Activated naive CD8-positive, alpha-beta T cell treated with anti-CD3 and anti-CD28 coated beads, Interleukin-2, amount 50 U/mL, for 24 hours (primary cell): ENCODE measurements at regions not wholly inside any gene's neighbourhood (a gene's known extent, or its start where the extent isn't known, plus 50 kb on each side); places are given as distances from the start of the nearest gene placed in this dataset.
A peak's percentile ranks its signal among the peaks of the same experiment; 100 is the strongest.
"Not testable (repeated sequence)": the region's sequence is repeated elsewhere in the genome, so short reads cannot be mapped to it uniquely, and the experiment has no call there.

Experiments used
- ATAC-seq: fragments of 150-1000 bp; cut with Tn5 transposase; one replicate; pipeline ENCODE4 v1.10.0; 2021
- DNase-seq: peaks from one replicate; pipeline ENCODE4 v3.0.0; 2021
- H3K27ac Mint-ChIP-seq: one replicate; pipeline ENCODE4 v1.8.0; 2021; ENCODE audit warnings: mild to moderate bottlenecking, mixed read lengths
- H3K27me3 Mint-ChIP-seq: one replicate; pipeline ENCODE4 v1.8.0; 2021; ENCODE audit warnings: mixed read lengths
- H3K36me3 Mint-ChIP-seq: one replicate; pipeline ENCODE4 v1.8.0; 2021; ENCODE audit warnings: low read depth, mixed read lengths
- H3K4me1 Mint-ChIP-seq: one replicate; pipeline ENCODE4 v1.8.0; 2021; ENCODE audit warnings: mixed read lengths
- H3K4me3 Mint-ChIP-seq: one replicate; pipeline ENCODE4 v1.8.0; 2021; ENCODE audit warnings: mild to moderate bottlenecking, moderate library complexity, mixed read lengths
- H3K9me3 Mint-ChIP-seq: one replicate; pipeline ENCODE4 v1.8.0; 2021; ENCODE audit warnings: mixed read lengths

DNA sequence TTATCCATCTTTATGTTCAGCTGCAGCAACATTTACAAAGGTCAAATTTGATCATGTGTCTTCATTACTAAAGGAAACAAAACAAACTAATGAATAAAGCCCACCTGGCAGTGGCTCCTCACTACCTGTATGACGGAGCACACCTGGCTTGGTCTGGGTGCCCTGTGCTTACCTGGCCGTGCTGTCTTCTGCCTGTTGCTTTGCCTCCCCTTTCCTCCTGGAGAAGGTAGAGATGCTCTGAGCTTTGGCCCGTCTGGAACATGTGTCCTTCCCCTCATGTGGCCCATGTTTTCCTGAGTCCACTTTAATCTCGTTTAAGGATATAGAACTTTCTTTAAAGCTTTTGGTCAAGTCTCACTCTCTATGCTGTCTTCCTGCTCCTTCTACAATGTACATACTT is 1388.8 kb upstream of the DEFB115 start:
- not testable (repeated sequence) for ATAC-seq, DNase-seq, H3K4me1 Mint-ChIP-seq, H3K27me3 Mint-ChIP-seq, H3K4me3 Mint-ChIP-seq, H3K27ac Mint-ChIP-seq, H3K36me3 Mint-ChIP-seq
- H3K9me3 Mint-ChIP-seq = peaks cover 18% of the 10 kb centered on the region

DNA sequence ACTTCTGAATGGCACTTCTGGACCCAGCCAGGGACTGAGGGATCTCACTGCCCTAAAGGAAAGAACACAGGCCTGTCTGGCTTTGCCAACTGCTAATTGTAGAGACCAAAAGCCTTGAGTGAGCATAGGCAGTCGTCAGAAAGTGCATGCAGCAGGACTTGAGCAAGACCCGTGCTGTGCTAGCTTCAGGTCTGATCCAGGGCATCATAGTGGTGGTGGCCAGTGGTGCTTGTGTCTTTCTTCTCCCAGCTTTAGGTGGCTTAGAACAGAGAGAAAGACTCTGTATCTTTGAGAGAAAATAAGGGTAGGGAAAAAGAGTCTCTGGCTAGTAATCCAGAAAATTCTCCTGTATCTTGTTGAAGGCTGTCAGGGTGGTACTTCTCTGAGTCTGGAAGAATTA is 1385.6 kb upstream of the DEFB115 start:
- H3K27ac Mint-ChIP-seq, DNase-seq, ATAC-seq, H3K4me1 Mint-ChIP-seq, H3K4me3 Mint-ChIP-seq, H3K27me3 Mint-ChIP-seq, H3K36me3 Mint-ChIP-seq: not testable (repeated sequence)
- H3K9me3 Mint-ChIP-seq = peaks cover 24% of the 10 kb centered on the region

DNA sequence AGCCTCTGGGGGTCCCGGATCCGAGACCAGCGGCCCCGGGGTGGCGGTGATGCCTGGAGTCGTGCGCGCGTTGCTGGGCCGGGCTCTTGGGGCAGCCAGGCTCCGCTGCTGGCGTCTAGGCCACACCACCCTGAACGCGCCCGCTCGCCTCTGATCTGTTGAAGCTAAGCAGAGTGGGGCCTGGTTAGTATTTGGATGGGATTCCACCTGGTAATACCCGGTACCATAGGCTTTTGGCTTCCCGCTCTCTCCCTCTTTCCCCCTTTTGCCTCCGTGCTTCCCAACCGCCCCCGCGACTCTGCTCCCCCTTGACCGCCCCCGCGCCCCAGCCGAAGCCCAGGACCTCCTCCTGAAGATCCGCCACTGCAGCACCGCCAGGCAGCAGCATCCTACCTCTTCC is 1383.5 kb upstream of the DEFB115 start:
- H3K27me3 Mint-ChIP-seq = peaks cover 3% of the 10 kb centered on the region
- H3K27ac Mint-ChIP-seq = no peak overlapping the region
- DNase-seq (peak; percentile 45), ATAC-seq (no peak)
- H3K9me3 Mint-ChIP-seq = peaks cover 33% of the 10 kb centered on the region
- H3K36me3 Mint-ChIP-seq = peaks cover 7% of the 10 kb centered on the region
- H3K4me3 Mint-ChIP-seq = no peak overlapping the region
- H3K4me1 Mint-ChIP-seq = no peaks in the 10 kb centered on the region

DNA sequence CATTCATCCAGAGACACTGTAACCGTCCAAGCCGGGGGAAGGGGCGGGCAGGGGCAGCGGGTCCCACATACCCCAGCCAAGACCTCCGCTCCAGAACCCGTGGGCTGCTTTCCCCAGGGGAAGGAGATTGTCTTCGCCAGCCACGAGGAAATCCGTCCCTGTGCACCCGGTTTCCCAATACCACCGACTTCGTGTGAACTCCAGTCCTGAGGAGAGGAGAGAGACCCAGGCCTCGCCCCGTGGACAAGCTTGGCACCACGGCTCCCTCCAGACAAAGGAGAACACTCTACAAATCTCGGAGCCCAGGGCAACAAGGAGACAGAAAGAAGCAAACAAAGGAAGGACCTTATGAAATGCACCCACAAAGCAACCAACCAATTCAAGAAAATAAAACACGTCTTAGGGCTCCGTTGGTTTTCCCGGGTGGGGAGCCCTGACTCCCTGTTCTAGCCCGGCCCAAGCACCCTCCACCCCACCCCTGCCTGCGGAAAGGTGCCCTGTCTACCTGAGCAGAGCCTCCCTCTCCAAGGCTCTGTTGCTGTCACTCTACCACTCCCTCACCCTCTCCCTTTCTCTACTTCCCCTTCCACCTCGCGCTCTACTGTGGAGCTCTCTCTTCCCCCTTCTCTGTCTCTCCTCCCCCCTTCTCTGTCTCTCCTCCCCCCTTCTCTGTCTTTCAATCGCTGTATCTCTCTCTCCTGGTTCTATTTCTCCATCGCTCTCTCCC is 1382.8 kb upstream of the DEFB115 start:
- ATAC-seq (no peak), DNase-seq (no peak)
- Mint-ChIP-seq H3K4me1 (no peaks in the 10 kb centered on the region), H3K36me3 (peaks cover 8% of the 10 kb centered on the region), H3K4me3 (no peak overlapping the region), H3K27me3 (peaks cover 3% of the 10 kb centered on the region), H3K27ac (no peak overlapping the region), H3K9me3 (peaks cover 35% of the 10 kb centered on the region)

DNA sequence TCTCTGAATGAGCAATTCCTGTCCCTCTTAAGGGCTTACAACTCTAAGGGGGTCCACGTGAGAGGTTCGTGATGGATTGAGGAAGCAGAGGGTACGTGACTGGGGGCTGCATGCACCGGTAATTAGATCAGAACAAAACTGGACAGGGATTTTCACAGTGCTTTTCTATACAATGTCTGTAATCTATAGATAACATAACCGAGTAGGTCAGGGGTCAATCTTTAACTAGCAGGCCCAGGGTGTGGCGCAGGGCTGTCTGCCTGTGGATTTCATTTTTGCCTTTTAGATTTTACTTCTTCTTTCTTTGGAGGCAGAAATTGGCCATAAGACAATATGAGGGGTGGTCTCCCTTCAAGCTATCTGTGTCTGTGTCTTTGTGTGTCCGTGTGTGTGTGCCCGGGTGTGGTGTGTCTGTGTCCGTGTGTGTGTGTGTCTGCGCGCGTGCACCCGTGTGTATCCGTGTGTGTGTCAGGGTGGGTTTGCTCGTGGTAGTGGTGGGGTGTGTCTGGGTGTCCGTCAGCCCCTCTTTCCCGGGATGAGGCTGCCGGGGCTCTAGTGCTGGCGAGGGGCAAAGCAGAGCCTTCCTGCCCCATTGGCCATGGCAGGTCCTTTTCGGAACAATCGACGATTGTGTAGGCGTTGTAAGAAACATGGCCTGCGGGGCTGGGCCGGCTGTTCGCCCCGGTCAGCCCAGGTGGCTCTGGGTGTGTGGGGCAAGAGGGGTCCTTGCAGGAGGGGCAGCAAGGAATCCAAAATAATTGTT is 1382.0 kb upstream of the DEFB115 start:
- H3K36me3 Mint-ChIP-seq, DNase-seq, H3K4me1 Mint-ChIP-seq, H3K4me3 Mint-ChIP-seq, H3K27me3 Mint-ChIP-seq, H3K27ac Mint-ChIP-seq, ATAC-seq: not testable (repeated sequence)
- H3K9me3 Mint-ChIP-seq = peaks cover 35% of the 10 kb centered on the region

DNA sequence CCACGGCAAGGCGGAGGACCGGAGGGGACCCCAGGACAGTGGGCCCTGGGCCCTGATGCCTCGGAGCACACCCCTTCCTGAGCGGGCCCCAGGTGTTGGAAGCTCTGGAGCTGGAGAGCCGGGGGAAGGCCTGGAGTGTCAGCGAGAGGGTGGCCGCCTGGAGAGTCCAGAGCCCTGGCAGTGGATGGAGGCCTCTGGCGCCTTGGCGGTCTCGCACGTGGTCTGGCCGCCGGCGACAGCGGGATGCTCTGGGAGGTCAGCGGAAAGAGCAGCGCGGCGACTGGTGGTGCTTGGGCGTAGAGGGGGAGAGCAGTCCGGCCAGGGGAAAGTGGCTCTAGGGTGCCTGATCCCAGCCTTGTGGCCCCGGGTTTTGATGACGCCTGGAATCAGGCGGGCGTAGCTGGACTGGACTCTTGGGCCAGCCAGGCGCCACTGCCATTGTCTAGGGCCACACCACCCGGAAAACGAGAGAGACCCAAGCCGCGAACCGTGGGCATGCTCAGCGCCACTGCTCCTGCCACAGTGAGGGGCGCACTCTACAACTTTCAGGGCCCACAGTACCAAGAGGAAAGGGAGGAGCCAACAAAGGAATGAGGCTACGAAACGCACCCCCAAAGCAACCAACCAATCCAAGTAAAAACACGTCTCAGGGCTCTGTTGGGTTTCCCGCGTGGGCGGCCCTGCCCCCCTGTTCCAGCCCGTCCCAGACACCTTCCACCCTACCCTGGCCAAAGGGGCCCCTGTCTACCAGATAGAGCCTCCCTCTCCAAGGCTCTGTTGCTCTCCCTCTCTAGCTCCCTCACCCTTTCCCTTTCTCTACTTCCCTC is 1381.2 kb upstream of the DEFB115 start:
- not testable (repeated sequence) for H3K4me1 Mint-ChIP-seq, DNase-seq, H3K27me3 Mint-ChIP-seq, H3K4me3 Mint-ChIP-seq, H3K27ac Mint-ChIP-seq, ATAC-seq, H3K36me3 Mint-ChIP-seq
- H3K9me3 Mint-ChIP-seq = peaks cover 35% of the 10 kb centered on the region

DNA sequence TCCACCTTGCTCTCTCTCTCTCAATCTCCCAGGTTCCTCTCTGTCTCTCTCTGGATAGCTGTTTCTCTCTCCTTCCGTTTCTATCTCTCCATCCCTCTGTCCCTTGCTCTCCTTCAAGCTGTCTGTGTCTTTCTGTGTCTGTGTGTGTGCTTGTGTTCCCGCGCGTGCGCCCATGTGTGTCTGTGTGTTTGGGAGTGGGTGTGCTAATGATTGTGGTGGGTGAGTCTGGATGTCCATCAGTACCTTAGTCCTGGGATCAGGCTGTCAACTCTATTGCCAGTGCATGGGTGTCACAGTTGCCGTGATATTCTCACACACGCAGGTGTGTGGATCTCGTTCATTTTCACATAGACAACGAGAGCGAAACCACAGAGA is 1380.6 kb upstream of the DEFB115 start:
- ATAC-seq (no peak), DNase-seq (no peak)
- H3K27me3 Mint-ChIP-seq = peaks cover 3% of the 10 kb centered on the region
- H3K27ac Mint-ChIP-seq = no peak overlapping the region
- H3K4me3 Mint-ChIP-seq = no peak overlapping the region
- no peaks in the 10 kb centered on the region for H3K4me1 Mint-ChIP-seq
- H3K36me3 Mint-ChIP-seq = peaks cover 8% of the 10 kb centered on the region
- H3K9me3 Mint-ChIP-seq = peaks cover 35% of the 10 kb centered on the region

DNA sequence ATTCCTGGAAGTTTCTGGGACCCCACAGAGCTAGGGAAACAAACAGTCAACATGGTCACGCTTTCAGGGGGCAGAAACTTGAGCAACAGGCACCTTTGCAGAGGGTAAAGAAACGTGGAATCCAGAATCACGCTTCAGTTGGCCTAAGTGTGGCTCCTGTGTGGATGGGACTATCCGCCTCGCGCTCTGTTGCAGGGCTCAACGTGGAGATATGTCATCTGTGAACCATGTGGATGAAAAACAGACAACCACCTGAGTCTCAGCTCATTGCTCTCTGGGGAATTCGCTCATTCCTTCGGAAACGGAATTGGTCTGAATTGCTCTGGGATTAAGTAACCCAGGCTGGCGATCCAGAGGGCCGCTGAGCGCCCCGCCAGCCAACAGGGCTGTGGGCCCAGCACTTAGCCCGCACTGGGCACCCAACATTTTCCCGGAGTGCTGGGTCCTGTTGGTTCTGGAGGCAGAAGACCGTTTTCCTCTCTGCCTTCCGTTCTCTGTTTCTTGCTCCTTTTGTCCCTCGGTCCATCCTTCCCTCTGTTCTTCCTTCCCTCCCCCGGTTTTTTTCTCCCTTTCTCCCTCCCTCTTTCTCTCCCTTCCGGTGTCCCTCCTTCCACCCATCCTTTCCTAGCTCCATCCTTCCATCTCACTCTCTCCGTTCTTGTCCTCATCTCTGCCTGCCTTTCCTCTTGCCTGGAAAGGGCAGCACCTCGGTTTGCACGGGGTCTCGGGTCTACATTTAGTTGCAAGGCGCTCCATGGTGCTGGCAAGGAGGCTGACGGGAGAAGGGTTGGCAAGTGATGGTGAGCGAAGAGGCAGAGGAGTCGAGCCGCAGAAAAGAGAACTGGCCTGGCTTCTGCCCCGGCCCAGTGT is 1379.8 kb upstream of the DEFB115 start:
- H3K4me3 Mint-ChIP-seq, ATAC-seq, H3K36me3 Mint-ChIP-seq, H3K4me1 Mint-ChIP-seq, DNase-seq, H3K27ac Mint-ChIP-seq, H3K27me3 Mint-ChIP-seq: not testable (repeated sequence)
- peaks cover 38% of the 10 kb centered on the region for H3K9me3 Mint-ChIP-seq

- Mint-ChIP-seq H3K4me1 (no peaks in the 10 kb centered on the region), H3K4me3 (no peak overlapping the region), H3K36me3 (peaks cover 6% of the 10 kb centered on the region), H3K27ac (no peak overlapping the region), H3K9me3 (peaks cover 35% of the 10 kb centered on the region), H3K27me3 (peaks cover 3% of the 10 kb centered on the region)
- no peak for ATAC-seq
- no peak for DNase-seq
These were observed 1379.2 kb upstream of the DEFB115 start for GRCh38 chr20:29878281-29878741.

DNA sequence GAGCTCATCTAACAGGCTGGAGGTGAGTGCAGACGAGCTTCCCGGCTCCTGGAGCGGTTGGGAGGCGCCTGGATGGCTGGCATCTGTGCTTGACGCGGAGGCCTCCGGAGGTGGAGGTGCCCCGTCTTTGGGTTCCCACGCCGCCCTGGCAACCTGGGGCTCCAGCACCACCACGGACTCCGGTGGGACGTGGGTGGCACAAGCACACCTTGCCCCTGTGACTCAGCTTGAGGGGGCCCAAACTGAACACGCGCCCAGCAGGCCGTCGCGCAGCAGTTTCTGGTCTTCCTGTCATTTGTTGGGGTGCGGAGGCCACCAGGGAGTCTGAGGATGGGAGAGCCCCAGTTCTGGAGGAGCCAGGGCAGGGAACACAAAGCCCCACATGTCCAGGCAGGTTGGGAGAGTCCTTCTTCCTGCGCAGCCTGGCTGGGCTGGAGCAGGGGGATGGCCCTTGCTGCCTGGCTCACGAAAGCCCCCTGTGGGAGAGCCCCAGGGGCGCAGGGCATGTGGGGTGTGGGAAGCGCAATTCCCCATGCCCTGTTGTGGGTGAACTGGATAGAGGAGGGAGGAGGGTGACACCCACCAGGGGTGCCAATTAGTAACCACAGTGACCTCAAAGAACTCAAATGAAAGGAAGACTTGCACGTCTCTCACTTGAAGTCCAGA is 1378.6 kb upstream of the DEFB115 start:
- DNase-seq = no peak
- Mint-ChIP-seq H3K27ac (no peak overlapping the region), H3K27me3 (peaks cover 3% of the 10 kb centered on the region), H3K9me3 (peaks cover 41% of the 10 kb centered on the region), H3K36me3 (peaks cover 6% of the 10 kb centered on the region), H3K4me3 (no peak overlapping the region), H3K4me1 (no peaks in the 10 kb centered on the region)
- peak; percentile 26 for ATAC-seq

DNA sequence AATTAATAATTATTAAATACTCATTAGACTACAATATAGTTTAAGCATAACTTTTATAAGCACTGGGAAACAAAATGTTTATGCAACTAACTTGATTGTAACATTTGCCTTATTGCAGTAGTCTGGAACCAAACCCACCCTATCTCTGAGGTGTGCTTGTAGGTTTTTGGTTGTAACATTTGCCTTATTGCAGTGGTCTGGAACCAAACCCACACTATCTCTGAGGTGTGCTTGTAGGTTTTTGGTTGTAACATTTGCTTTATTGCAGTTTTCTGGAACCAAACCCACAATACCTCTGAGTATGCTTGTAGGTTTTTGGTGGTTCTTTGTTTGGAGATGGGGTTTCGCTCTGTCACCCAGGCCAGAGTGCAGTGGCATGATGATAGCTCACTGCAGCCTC is 1376.4 kb upstream of the DEFB115 start:
- H3K27me3 Mint-ChIP-seq, ATAC-seq, DNase-seq, H3K27ac Mint-ChIP-seq, H3K4me3 Mint-ChIP-seq, H3K4me1 Mint-ChIP-seq: not testable (repeated sequence)
- peaks cover 10% of the 10 kb centered on the region for H3K36me3 Mint-ChIP-seq
- peaks cover 38% of the 10 kb centered on the region for H3K9me3 Mint-ChIP-seq

- H3K4me3 Mint-ChIP-seq, ATAC-seq, H3K27ac Mint-ChIP-seq, H3K36me3 Mint-ChIP-seq, H3K4me1 Mint-ChIP-seq, DNase-seq, H3K27me3 Mint-ChIP-seq: not testable (repeated sequence)
- peaks cover 33% of the 10 kb centered on the region for H3K9me3 Mint-ChIP-seq
These were observed 1373.8 kb upstream of the DEFB115 start for GRCh38 chr20:29883514-29884219.

DNA sequence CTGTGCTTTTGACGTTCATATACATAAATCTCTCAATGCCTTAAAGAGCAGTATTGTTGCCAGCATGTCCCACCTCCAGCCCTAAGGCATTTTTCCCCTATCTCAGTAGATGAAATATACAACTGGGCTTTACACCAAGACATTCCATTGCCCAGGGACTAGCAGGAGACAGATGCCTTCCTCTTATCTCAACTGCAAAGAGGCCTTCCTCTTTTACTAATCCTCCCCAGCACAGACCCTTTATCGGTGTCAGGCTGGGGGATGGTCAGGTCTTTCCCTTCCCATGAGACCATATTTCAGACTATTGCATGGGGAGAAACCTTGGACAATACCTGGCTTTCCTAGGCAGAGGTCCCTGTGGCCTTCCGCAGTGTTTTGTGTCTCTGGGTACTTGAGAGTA is 1373.1 kb upstream of the DEFB115 start:
- not testable (repeated sequence) for H3K4me3 Mint-ChIP-seq, H3K4me1 Mint-ChIP-seq, ATAC-seq, H3K27ac Mint-ChIP-seq, H3K27me3 Mint-ChIP-seq, H3K36me3 Mint-ChIP-seq, DNase-seq
- H3K9me3 Mint-ChIP-seq = peaks cover 33% of the 10 kb centered on the region
